Activated B cell treated with CpG ODN at 0.5 μM for 24 hours (primary cell): ENCODE measurements at regions not wholly inside any gene's neighbourhood (a gene's known extent, or its start where the extent isn't known, plus 50 kb on each side); places are given as distances from the start of the nearest gene placed in this dataset.

Source experiments
- ATAC-seq: fragments of 200-7000 bp; cut with Tn5 transposase; one replicate; pipeline ENCODE4 v1.10.0; 2021; ENCODE audit warnings: low read depth, mild to moderate bottlenecking, moderate library complexity
- CTCF ChIA-PET: fragments of 350-600 bp; sonication (Branson Sonifier 250); formaldehyde crosslinking; loops from one replicate; lab custom pipeline; 2021; ENCODE audit warnings: antibody characterized with exemption; lab: Charles Lee
- POLR2A ChIA-PET: fragments of 350-600 bp; sonication (Branson Sonifier 250); formaldehyde crosslinking; loops from one replicate; lab custom pipeline; 2021; ENCODE audit warnings: antibody characterized with exemption; lab: Charles Lee
- DNase-seq: peaks from one replicate; pipeline ENCODE4 v3.0.0; 2022
- H3K27ac Mint-ChIP-seq: one replicate; pipeline ENCODE4 v1.8.0; 2020; ENCODE audit warnings: mixed read lengths
- H3K27me3 Mint-ChIP-seq: one replicate; pipeline ENCODE4 v1.8.0; 2021; ENCODE audit warnings: mixed read lengths
- H3K36me3 Mint-ChIP-seq: one replicate; pipeline ENCODE4 v1.8.0; 2021; ENCODE audit warnings: low read depth, mixed read lengths
- H3K4me1 Mint-ChIP-seq: one replicate; pipeline ENCODE4 v1.8.0; 2021; ENCODE audit warnings: mixed read lengths
- H3K4me3 Mint-ChIP-seq: one replicate; pipeline ENCODE4 v1.8.0; 2020; ENCODE audit warnings: mild to moderate bottlenecking, mixed read lengths
- H3K9me3 Mint-ChIP-seq: one replicate; pipeline ENCODE4 v1.8.0; 2020; ENCODE audit warnings: mixed read lengths
- intact Hi-C: fragments of 100-400 bp; cut with micrococcal nuclease; formaldehyde crosslinking; loops from one replicate; pipeline ENCODE4 v1.15.1; 2024
- TF ChIP-seq, protein P1 (sequence below): fragments of 200-600 bp; IDR thresholded peaks from one replicate; pipeline ENCODE4 v1.8.0; 2022; ENCODE audit warnings: antibody characterized with exemption, mild to moderate bottlenecking

DNA sequence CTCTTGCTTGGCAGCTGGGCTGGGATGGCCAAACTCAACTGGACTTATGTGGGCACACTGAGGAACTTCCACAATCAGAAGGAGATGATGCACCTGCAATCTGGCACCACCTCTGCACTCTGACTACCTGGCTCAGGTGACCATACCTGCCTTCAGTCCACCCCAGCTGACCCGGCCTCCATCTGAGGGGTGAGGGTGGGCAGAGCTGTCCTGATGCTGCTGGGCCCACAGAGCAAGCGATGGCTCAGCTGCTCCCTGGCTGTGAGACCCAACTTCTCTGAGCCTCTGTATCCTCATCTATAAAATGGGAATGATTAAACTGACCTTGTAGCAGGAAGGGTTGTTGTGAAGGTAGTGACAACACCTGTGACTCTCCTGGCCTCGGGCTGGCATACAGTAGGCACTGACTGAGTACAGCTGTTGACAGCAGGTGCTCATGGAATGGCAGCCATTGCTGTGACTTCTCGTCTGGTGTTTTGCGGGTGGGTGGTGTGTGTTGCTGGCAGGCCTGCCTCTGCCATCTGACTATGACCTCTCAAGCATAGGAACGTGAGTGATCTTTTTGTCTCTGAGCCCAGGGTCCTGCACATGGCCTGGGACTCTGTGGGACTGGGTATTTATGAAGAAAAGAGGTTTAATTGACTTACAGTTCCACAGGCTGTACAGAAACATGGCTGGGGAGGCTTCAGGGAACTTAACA lies 438.5 kb downstream of the PTPRU start:
- no peak overlapping the region for H3K27ac Mint-ChIP-seq
- DNase-seq (no peak), ATAC-seq (no peak)
- CTCF ChIA-PET: no interaction called here
- H3K4me1 Mint-ChIP-seq: no peaks in the 10 kb centered on the region
- no peaks in the 10 kb centered on the region for H3K36me3 Mint-ChIP-seq
- no peaks in the 10 kb centered on the region for H3K9me3 Mint-ChIP-seq
- POLR2A ChIA-PET: no interaction called here
- H3K27me3 Mint-ChIP-seq: peaks cover 4% of the 10 kb centered on the region
- TF ChIP-seq, protein P1, sequence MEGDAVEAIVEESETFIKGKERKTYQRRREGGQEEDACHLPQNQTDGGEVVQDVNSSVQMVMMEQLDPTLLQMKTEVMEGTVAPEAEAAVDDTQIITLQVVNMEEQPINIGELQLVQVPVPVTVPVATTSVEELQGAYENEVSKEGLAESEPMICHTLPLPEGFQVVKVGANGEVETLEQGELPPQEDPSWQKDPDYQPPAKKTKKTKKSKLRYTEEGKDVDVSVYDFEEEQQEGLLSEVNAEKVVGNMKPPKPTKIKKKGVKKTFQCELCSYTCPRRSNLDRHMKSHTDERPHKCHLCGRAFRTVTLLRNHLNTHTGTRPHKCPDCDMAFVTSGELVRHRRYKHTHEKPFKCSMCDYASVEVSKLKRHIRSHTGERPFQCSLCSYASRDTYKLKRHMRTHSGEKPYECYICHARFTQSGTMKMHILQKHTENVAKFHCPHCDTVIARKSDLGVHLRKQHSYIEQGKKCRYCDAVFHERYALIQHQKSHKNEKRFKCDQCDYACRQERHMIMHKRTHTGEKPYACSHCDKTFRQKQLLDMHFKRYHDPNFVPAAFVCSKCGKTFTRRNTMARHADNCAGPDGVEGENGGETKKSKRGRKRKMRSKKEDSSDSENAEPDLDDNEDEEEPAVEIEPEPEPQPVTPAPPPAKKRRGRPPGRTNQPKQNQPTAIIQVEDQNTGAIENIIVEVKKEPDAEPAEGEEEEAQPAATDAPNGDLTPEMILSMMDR: no peak
- intact Hi-C loops: no loop called here
- no peak overlapping the region for H3K4me3 Mint-ChIP-seq

DNA sequence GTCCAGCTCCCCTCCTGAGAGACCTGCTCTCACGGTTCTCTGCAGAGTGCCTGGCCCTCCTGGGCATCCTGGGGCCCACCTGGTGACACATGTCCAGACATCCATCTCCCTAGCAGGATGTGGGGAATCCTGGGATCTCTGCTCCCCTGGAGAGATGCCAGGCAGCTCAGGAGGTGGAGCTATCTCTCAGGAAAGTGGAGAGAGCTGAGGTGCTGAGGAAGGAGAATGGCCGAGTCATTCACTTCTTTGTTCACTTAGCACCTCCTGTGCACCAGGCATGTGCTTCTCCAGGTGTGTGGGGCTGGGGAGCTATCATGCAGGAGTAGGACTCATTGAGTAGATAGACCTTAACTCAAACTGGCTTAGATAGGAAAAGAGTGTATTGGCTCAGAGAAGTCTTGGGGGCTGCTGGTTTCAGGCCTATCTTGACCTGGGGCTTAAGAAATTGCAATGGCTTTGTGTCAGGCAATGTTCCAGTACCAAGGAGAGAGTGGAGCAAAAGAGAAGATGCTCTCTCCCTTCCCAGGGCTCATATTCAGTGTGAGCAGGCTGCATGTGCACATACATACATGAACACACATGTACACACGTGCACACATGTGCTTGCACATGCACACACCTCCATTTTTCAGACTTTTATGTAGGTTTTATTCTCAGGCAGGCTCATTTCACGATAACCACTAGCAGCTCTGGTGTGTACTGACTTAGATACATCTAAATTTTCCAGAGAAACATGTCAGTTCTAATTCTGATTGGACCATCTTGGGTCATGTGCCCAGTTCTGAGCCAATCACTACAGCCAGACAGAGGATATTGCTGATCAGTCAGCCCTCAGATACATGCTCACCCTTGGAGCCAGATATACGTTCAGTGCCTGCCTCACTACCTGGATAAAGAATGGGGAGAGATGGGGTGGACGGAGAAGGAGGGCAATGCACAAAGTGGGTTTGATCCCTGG lies 437.6 kb downstream of the PTPRU start:
- TF ChIP-seq, protein P1: no peak
- Mint-ChIP-seq H3K9me3 (no peaks in the 10 kb centered on the region), H3K27ac (no peak overlapping the region), H3K36me3 (no peaks in the 10 kb centered on the region), H3K4me3 (no peak overlapping the region), H3K27me3 (peaks cover 6% of the 10 kb centered on the region), H3K4me1 (no peaks in the 10 kb centered on the region)
- no peak for ATAC-seq
- intact Hi-C loops: no loop called here
- ChIA-PET POLR2A (no interaction called here), CTCF (no interaction called here)
- DNase-seq: no peak

- POLR2A ChIA-PET: no interaction called here
- Mint-ChIP-seq H3K4me3 (no peak overlapping the region), H3K4me1 (no peaks in the 10 kb centered on the region), H3K36me3 (no peaks in the 10 kb centered on the region), H3K27me3 (peaks cover 6% of the 10 kb centered on the region), H3K9me3 (no peaks in the 10 kb centered on the region), H3K27ac (no peak overlapping the region)
- intact Hi-C loops: no loop called here
- ATAC-seq: no peak
- TF ChIP-seq, protein P1: no peak
- DNase-seq: no peak
- CTCF ChIA-PET: no interaction called here
These were observed 436.8 kb downstream of the PTPRU start for GRCh38 chr1:29673228-29673500.

DNA sequence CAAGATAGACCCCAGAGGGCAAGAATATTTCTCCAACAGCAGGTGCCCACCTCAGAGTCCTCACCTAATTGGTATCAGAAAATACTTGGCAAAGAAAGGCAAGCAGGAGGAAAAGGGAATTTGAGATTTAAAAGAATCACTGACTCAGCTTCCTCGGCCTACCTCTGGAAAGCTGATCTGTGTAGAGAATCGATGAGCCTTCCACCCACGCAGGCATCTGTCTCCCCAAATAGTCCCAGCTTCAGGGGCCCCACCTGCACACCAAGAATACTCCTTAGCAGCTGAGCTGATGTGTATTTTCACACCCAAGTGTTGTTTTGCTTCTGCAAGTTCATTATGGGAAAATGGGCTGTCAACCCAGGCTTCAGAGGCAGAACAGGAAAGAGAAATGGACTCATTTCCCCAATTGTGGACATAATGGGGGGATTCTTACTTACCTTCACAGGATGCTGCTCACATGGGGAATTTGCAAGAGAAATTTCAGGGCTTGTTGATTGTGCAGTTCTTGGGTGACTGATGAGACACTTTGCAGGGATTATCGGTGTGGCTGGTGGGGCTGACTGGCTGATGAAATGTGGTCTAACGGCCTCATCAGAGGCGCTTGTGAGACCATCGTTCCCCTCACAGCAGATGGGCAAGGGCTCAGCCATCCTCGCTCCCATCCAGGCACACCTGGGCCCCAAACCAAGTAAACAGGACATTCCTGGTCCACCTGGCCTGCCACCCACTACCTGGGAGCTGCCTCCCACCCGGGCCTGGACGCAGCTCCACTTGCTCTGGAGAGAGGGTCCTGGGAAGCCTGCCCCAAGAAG lies 436.3 kb downstream of the PTPRU start:
- DNase-seq (no peak), ATAC-seq (no peak)
- CTCF ChIA-PET: no interaction called here
- intact Hi-C loops: no loop called here
- Mint-ChIP-seq H3K27ac (no peak overlapping the region), H3K4me1 (no peaks in the 10 kb centered on the region), H3K36me3 (no peaks in the 10 kb centered on the region), H3K4me3 (no peak overlapping the region), H3K9me3 (no peaks in the 10 kb centered on the region), H3K27me3 (peaks cover 6% of the 10 kb centered on the region)
- POLR2A ChIA-PET: no interaction called here
- TF ChIP-seq, protein P1: no peak
